HCT116 (cell line): ENCODE measurements at regions not wholly inside any gene's neighbourhood (a gene's known extent, or its start where the extent isn't known, plus 50 kb on each side); places are given as distances from the start of the nearest gene placed in this dataset.

Experiments
- ATAC-seq: fragments of 200-7000 bp; cut with Tn5 transposase; 2 replicates; pipeline ENCODE4 v1.9.1; 2020; ENCODE audit warnings: mild to moderate bottlenecking, moderate library complexity
- BruUV-seq: library from RNA; stranded (reverse); fragments of 400-500 nt; replicated peaks from 2 replicates; lab custom pipeline; 2021; lab: Mats Ljungman, UMichigan
- CTCF ChIA-PET: fragments of 300-600 bp; sonication (Branson Sonifier 250); formaldehyde crosslinking; loops from one replicate; lab custom pipeline; 2021; ENCODE audit warnings: antibody characterized with exemption; lab: Charles Lee
- POLR2A ChIA-PET: fragments of 300-600, 350-600 bp; sonication (Branson Sonifier 250); formaldehyde crosslinking; loops from one replicate; lab custom pipeline; 2021; ENCODE audit warnings: antibody characterized with exemption; lab: Charles Lee
- RAD21 ChIA-PET, 2 experiments: fragments of 300-600 bp; sonication (Branson Sonifier 250); formaldehyde crosslinking; loops; one replicate each; lab custom pipeline; 2023; ENCODE audit warnings: low total read pairs in 2 of 2; ENCODE audit not compliant: uncharacterized antibody in 2 of 2, unreplicated experiment in 2 of 2, low non-redundant PET in 1 of 2; lab: Charles Lee
- DNase-seq: peaks from one replicate; pipeline ENCODE4 v3.0.0-alpha.2; 2010; ENCODE audit warnings: low read depth, low spot score
- H2AFZ ChIP-seq: fragments of 200-600 bp; shearing (Covaris generic), sonication (generic); 2 replicates; pipeline ENCODE4 v1.6.1; 2017; ENCODE audit warnings: low read depth, mixed run types, mixed read lengths, antibody characterized with exemption, low read length; ENCODE audit not compliant: poor library complexity, severe bottlenecking
- H3K27ac ChIP-seq: 2 replicates; pipeline ENCODE4 v1.5.1; 2012; ENCODE audit warnings: low read depth, low read length
- H3K27me3 ChIP-seq: fragments of 200-600 bp; sonication (generic); 2 replicates; pipeline ENCODE4 v1.6.1; 2016; ENCODE audit warnings: mixed run types, low read length, mixed read lengths; ENCODE audit not compliant: insufficient read depth
- H3K36me3 ChIP-seq, 2 experiments: fragments of 200-500 bp in 1 of 2; fragments of 200-600 bp in 1 of 2; sonication (Bioruptor generic) in 1 of 2; sonication (generic) in 1 of 2; 2 replicates each; pipeline versions ENCODE4 v1.5.1 to v1.6.1; 2014 to 2016; ENCODE audit warnings: low read length in 2 of 2, inconsistent platforms in 1 of 2, mixed read lengths in 1 of 2, mixed run types in 1 of 2; ENCODE audit not compliant: insufficient read depth in 2 of 2, control insufficient read depth in 1 of 2
- H3K4me1 ChIP-seq, 2 experiments: fragments of 200-600 bp in 1 of 2; sonication (generic) in 1 of 2; 2 replicates each; pipeline versions ENCODE4 v1.5.1 to v1.6.1; 2012 to 2017; ENCODE audit warnings: low read length in 2 of 2, inconsistent platforms in 1 of 2, mild to moderate bottlenecking in 1 of 2, mixed read lengths in 1 of 2, mixed run types in 1 of 2, moderate library complexity in 1 of 2; ENCODE audit not compliant: insufficient read depth in 2 of 2, control insufficient read depth in 1 of 2
- H3K4me2 ChIP-seq: fragments of 200-600 bp; sonication (generic); 2 replicates; pipeline ENCODE4 v1.6.1; 2017; ENCODE audit warnings: mixed run types, low read length, mixed read lengths
- H3K4me3 ChIP-seq, 2 experiments: fragments of 200-600 bp in 1 of 2; sonication (generic) in 1 of 2; replicated peaks in 1 of 2; 2 replicates each; pipeline ENCODE4 v1.5.1; 2011 to 2016; ENCODE audit warnings: low read length in 2 of 2, control low read depth in 1 of 2, low read depth in 1 of 2, mild to moderate bottlenecking in 1 of 2, mixed read lengths in 1 of 2, mixed run types in 1 of 2
- H3K79me2 ChIP-seq: fragments of 200-600 bp; sonication (generic); 2 replicates; pipeline ENCODE4 v1.6.1; 2017; ENCODE audit warnings: mild to moderate bottlenecking, mixed run types, low read length, moderate library complexity, mixed read lengths; ENCODE audit not compliant: insufficient read depth
- H3K9ac ChIP-seq: fragments of 200-600 bp; sonication (generic); 2 replicates; pipeline ENCODE4 v1.6.1; 2016; ENCODE audit warnings: low read length, mixed read lengths
- H3K9me2 ChIP-seq: fragments of 200-600 bp; sonication (generic), shearing (Covaris generic); 2 replicates; pipeline ENCODE4 v1.6.1; 2017; ENCODE audit warnings: mixed run types, mild to moderate bottlenecking, moderate library complexity; ENCODE audit not compliant: insufficient read depth
- H3K9me3 ChIP-seq, 2 experiments: fragments of 200-500 bp in 1 of 2; fragments of 200-600 bp in 1 of 2; sonication (Bioruptor generic) in 1 of 2; sonication (generic) in 1 of 2; 2 replicates each; pipeline ENCODE4 v1.6.1; 2014 to 2017; ENCODE audit warnings: low read length in 2 of 2, mixed read lengths in 2 of 2, inconsistent platforms in 1 of 2, low read depth in 1 of 2, mild to moderate bottlenecking in 1 of 2, mixed run types in 1 of 2, moderate library complexity in 1 of 2; ENCODE audit not compliant: control insufficient read depth in 1 of 2, insufficient read depth in 1 of 2
- H4K20me1 ChIP-seq: fragments of 200-600 bp; sonication (generic), shearing (Covaris generic); 2 replicates; pipeline ENCODE4 v1.6.1; 2017; ENCODE audit warnings: mixed run types, mild to moderate bottlenecking, moderate library complexity; ENCODE audit not compliant: insufficient read depth
- CBX3 ChIP-seq: IDR thresholded peaks from 2 replicates; pipeline ENCODE4 v1.6.1; 2012; ENCODE audit warnings: low read depth
- CEBPB ChIP-seq: IDR thresholded peaks from 2 replicates; pipeline ENCODE4 v1.6.1; 2012; ENCODE audit warnings: low read depth
- CTCF ChIP-seq, 3 experiments: fragments of 200-600 bp in 1 of 3; sonication (generic) in 1 of 3; IDR thresholded peaks in 2 of 3; conservative IDR thresholded peaks in 1 of 3; 2 replicates each; pipeline ENCODE4 v1.5.1; 2012 to 2017; ENCODE audit warnings: low read depth in 2 of 3, low read length in 2 of 3, antibody characterized with exemption in 1 of 3, borderline replicate concordance in 1 of 3, control low read depth in 1 of 3, mild to moderate bottlenecking in 1 of 3, mixed read lengths in 1 of 3, mixed run types in 1 of 3, moderate library complexity in 1 of 3; ENCODE audit not compliant: insufficient read depth in 1 of 3
- EGR1 ChIP-seq: IDR thresholded peaks from 2 replicates; pipeline ENCODE4 v1.6.1; 2012; ENCODE audit warnings: low read depth
- ELF1 ChIP-seq: IDR thresholded peaks from 2 replicates; pipeline ENCODE4 v1.6.1; 2012; ENCODE audit warnings: low read depth, borderline replicate concordance
- EZH2 ChIP-seq: fragments of 200-600 bp; sonication (generic); IDR thresholded peaks from 2 replicates; pipeline ENCODE4 v1.6.1; 2017; ENCODE audit warnings: antibody characterized with exemption, mixed run types
- EZH2phosphoT487 ChIP-seq: fragments of 200-600 bp; IDR thresholded peaks from 2 replicates; pipeline ENCODE4 v1.6.1; 2018; ENCODE audit warnings: antibody characterized with exemption, borderline replicate concordance
- FOSL1 ChIP-seq: IDR thresholded peaks from 2 replicates; pipeline ENCODE4 v1.6.1; 2012; ENCODE audit warnings: low read depth
- JUND ChIP-seq: IDR thresholded peaks from 2 replicates; pipeline ENCODE4 v1.6.1; 2012
- MAX ChIP-seq: IDR thresholded peaks from 2 replicates; pipeline ENCODE4 v1.6.1; 2012
- POLR2A ChIP-seq: IDR thresholded peaks from 2 replicates; pipeline ENCODE4 v1.7.0; 2011; ENCODE audit warnings: borderline replicate concordance; ENCODE audit not compliant: insufficient read depth, insufficient read length; ENCODE audit errors: extremely low read depth
- POLR2AphosphoS5 ChIP-seq: IDR thresholded peaks from 2 replicates; pipeline ENCODE4 v1.6.1; 2011; ENCODE audit warnings: mild to moderate bottlenecking, low read depth, low read length, moderate library complexity
- SP1 ChIP-seq: IDR thresholded peaks from 2 replicates; pipeline ENCODE4 v1.6.1; 2012; ENCODE audit warnings: low read depth
- SRF ChIP-seq: IDR thresholded peaks from 2 replicates; pipeline ENCODE4 v1.6.1; 2012; ENCODE audit warnings: low read depth
- TCF7L2 ChIP-seq: IDR thresholded peaks from 2 replicates; pipeline ENCODE4 v1.7.0; 2011; ENCODE audit warnings: borderline replicate concordance, inconsistent platforms; ENCODE audit not compliant: insufficient read depth, insufficient read length; ENCODE audit errors: extremely low read depth
- YY1 ChIP-seq: IDR thresholded peaks from 2 replicates; pipeline ENCODE4 v1.6.1; 2011; ENCODE audit warnings: low read length, low read depth, moderate library complexity, mild to moderate bottlenecking; ENCODE audit not compliant: insufficient replicate concordance; ENCODE audit errors: extremely low read depth
- ZBTB33 ChIP-seq: IDR thresholded peaks from 2 replicates; pipeline ENCODE4 v1.6.1; 2011; ENCODE audit warnings: mild to moderate bottlenecking, low read length, moderate library complexity; ENCODE audit not compliant: insufficient replicate concordance; ENCODE audit errors: extremely low read depth
- ZFX ChIP-seq: fragments of 450-650 bp; IDR thresholded peaks from 2 replicates; pipeline ENCODE4 v1.6.1; 2017
- intact Hi-C: fragments of 100-400 bp; cut with micrococcal nuclease; formaldehyde crosslinking; loops from 2 replicates; pipeline ENCODE4 v1.10.0; 2022

- Histone ChIP-seq H3K4me2 (no peak overlapping the region), H3K79me2 (no peaks in the 10 kb centered on the region), H3K27ac (no peak overlapping the region), H3K36me3 (no peaks in the 10 kb centered on the region), H3K9me3 (no peaks in the 10 kb centered on the region), H4K20me1 (no peaks in the 10 kb centered on the region), H3K27me3 (no peaks in the 10 kb centered on the region), H3K9ac (no peak overlapping the region), H3K4me3 (no peak overlapping the region), H2AFZ (no peak overlapping the region), H3K9me2 (no peaks in the 10 kb centered on the region), H3K4me1 (no peaks in the 10 kb centered on the region)
- ChIA-PET POLR2A (no interaction called here), RAD21 (no interaction called here), CTCF (no interaction called here)
- intact Hi-C loops = no loop called here
- no peak for ATAC-seq
- DNase-seq = no peak
- BruUV-seq = no TSS peak
- TF ChIP-seq EZH2 = no peak
- no peak for TF ChIP-seq ELF1
- TF ChIP-seq SRF = no peak
- no peak for TF ChIP-seq TCF7L2
- TF ChIP-seq CBX3 = no peak
- no peak for TF ChIP-seq SP1
- no peak for TF ChIP-seq MAX
- TF ChIP-seq POLR2AphosphoS5 = no peak
- TF ChIP-seq ZFX = no peak
- no peak for TF ChIP-seq CEBPB
- TF ChIP-seq EGR1 = no peak
- TF ChIP-seq FOSL1 = no peak
- TF ChIP-seq JUND = no peak
- no peak for TF ChIP-seq POLR2A
Measured at GRCh38 chr13:28601581-28601980, 57.3 kb upstream of the POMP start.

- no peak overlapping the region for H3K4me3 ChIP-seq
- no peaks in the 10 kb centered on the region for H3K79me2 ChIP-seq
- H3K9ac ChIP-seq = no peak overlapping the region
- ChIA-PET CTCF (no interaction called here), POLR2A (no interaction called here), RAD21 (no interaction called here)
- no peaks in the 10 kb centered on the region for H3K9me3 ChIP-seq
- H3K36me3 ChIP-seq = no peaks in the 10 kb centered on the region
- H3K4me1 ChIP-seq = no peaks in the 10 kb centered on the region
- ATAC-seq (no peak), DNase-seq (no peak)
- H4K20me1 ChIP-seq = no peaks in the 10 kb centered on the region
- no peaks in the 10 kb centered on the region for H3K9me2 ChIP-seq
- no peak overlapping the region for H2AFZ ChIP-seq
- BruUV-seq = no TSS peak
- H3K27me3 ChIP-seq = no peaks in the 10 kb centered on the region
- H3K27ac ChIP-seq = no peak overlapping the region
- no peak overlapping the region for H3K4me2 ChIP-seq
- intact Hi-C loops = no loop called here
- TF ChIP-seq FOSL1 (no peak), ELF1 (no peak), SRF (no peak), POLR2A (no peak), EZH2 (no peak), ZFX (no peak), YY1 (no peak), EZH2phosphoT487 (no peak), JUND (no peak), POLR2AphosphoS5 (no peak), CEBPB (no peak), ZBTB33 (no peak), CBX3 (no peak), SP1 (no peak), CTCF (IDR thresholded peaks at IDR 0.05 in 2 of 3, conservative IDR thresholded peaks at IDR 0.05 in 1 of 3; ENCODE audit: borderline replicate concordance in 1 of 3, insufficient read depth in 1 of 3, low read depth in 2 of 3, low read length in 2 of 3) (no peak)
Measured at GRCh38 chr13:28597641-28598040, 61.3 kb upstream of the POMP start.
